ENCODE measurements at regions not wholly inside any gene's neighbourhood (a gene's known extent, or its start where the extent isn't known, plus 50 kb on each side); places are given as distances from the start of the nearest gene placed in this dataset.
A peak's percentile ranks its signal among the peaks of the same experiment; 100 is the strongest.

- TF ChIP-seq, protein P1, sequence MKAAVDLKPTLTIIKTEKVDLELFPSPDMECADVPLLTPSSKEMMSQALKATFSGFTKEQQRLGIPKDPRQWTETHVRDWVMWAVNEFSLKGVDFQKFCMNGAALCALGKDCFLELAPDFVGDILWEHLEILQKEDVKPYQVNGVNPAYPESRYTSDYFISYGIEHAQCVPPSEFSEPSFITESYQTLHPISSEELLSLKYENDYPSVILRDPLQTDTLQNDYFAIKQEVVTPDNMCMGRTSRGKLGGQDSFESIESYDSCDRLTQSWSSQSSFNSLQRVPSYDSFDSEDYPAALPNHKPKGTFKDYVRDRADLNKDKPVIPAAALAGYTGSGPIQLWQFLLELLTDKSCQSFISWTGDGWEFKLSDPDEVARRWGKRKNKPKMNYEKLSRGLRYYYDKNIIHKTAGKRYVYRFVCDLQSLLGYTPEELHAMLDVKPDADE (IDR thresholded peaks at IDR 0.05) = no peak
- no peak for TF ChIP-seq CREB1 (CRISPR knock-in tag; IDR thresholded peaks at IDR 0.05; ENCODE audit: low read depth)
These were observed 252.5 kb upstream of the TANK start (continued) for GRCh38 chr2:160907738-160908137.

DNA sequence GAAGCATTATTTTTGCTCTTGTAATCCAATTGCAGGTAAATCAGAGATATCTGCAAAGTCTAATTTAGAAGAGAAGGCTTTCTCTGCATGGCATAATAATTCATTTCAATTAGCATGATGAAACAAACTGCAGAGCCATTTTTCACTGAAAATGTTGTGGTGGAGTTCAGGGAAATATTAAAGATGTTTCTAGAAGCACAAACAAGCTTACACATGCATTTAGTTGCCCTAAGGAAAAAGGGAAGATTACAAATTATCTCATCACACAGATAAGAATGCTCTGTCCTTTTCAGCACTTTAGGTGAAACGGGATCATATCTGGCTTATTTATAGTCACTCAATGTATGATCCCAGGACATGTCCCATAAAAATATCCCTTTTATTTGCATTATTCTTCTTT, 252.1 kb upstream of the TANK start:
- H3K4me2 ChIP-seq = no peak overlapping the region
- Mint-ChIP-seq H3K27ac (no peak overlapping the region), H3K4me1 (peaks cover 36% of the 10 kb centered on the region), H3K9me3 (no peaks in the 10 kb centered on the region), H3K27me3 (ENCODE audit: insufficient read depth, low read depth, poor library complexity) (no peaks in the 10 kb centered on the region), H3K4me3 (no peak overlapping the region), H3K36me3 (ENCODE audit: low read depth) (no peaks in the 10 kb centered on the region)
- peaks cover 14% of the 10 kb centered on the region; the same call in 1 of the 2 replicates for H3K27me3 ChIP-seq (ENCODE audit: insufficient read depth)
- no peaks in the 10 kb centered on the region for H3K9me2 ChIP-seq (ENCODE audit: insufficient read depth)
- peaks cover 26% of the 10 kb centered on the region for H3K4me1 ChIP-seq (ENCODE audit: insufficient read depth)
- no peak overlapping the region for H3K27ac ChIP-seq (ENCODE audit: low read depth)
- no peaks in the 10 kb centered on the region for H4K20me1 ChIP-seq (replicated peaks; ENCODE audit: insufficient read depth)
- no peaks in the 10 kb centered on the region for H3K79me2 ChIP-seq (replicated peaks; ENCODE audit: insufficient read depth)
- ATAC-seq (no peak), DNase-seq (ENCODE audit: low spot score) (no peak)
- no peaks in the 10 kb centered on the region for H3K36me3 ChIP-seq (ENCODE audit: insufficient read depth)
- no peak overlapping the region for H2AFZ ChIP-seq
- no peaks in the 10 kb centered on the region for H3F3A ChIP-seq (replicated peaks; ENCODE audit: low read depth)
- no peak overlapping the region for H3K4me3 ChIP-seq
- TF ChIP-seq ZNF114 (CRISPR knock-in tag; IDR thresholded peaks at IDR 0.05) = no peak
- TF ChIP-seq EZH2 (IDR thresholded peaks at IDR 0.05; ENCODE audit: low read depth, unreplicated experiment) = no peak
- no peak for TF ChIP-seq JUNB (IDR thresholded peaks at IDR 0.05; ENCODE audit: unreplicated experiment)
- TF ChIP-seq POLR2AphosphoS5 (IDR thresholded peaks at IDR 0.05; ENCODE audit: low read depth) = no peak
- no peak for TF ChIP-seq REST (IDR thresholded peaks at IDR 0.05; ENCODE audit: unreplicated experiment)

DNA sequence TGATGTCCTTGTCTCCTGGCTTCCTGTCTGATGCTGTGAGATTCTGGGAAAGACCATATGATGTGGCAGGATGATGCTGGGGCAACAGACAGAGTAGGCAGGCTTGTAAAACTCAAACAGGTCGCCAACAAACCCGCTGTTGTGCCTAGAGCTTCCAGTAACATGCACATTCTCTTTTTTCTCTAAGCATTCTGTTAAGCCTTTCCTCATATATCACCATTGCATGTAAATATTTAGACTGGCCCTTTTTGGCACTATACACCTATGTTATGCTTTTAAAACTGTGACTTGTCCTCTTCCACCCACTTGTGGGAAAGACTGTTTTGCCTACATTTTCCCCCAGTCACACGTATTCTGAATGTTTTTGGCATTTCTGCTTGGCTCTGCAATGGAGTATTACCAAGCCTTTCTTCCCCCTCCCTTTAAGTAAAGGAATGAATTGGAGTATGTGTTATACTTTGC, 250.4 kb upstream of the TANK start:
- H3K27ac Mint-ChIP-seq = no peak overlapping the region

More for the DNA sequence above, 250.4 kb upstream of the TANK start:
- Mint-ChIP-seq H3K9me3 (peaks cover 3% of the 10 kb centered on the region), H3K4me1 (peaks cover 36% of the 10 kb centered on the region), H3K27me3 (ENCODE audit: insufficient read depth, low read depth, poor library complexity) (no peaks in the 10 kb centered on the region), H3K4me3 (no peak overlapping the region), H3K36me3 (ENCODE audit: low read depth) (0 out of 3 replicates have a peak, but pooled peaks cover 2% of the 10 kb centered on the region)
- Histone ChIP-seq H3K27ac (ENCODE audit: low read depth) (no peak overlapping the region), H3K4me1 (ENCODE audit: insufficient read depth) (peaks cover 21% of the 10 kb centered on the region), H3K9me2 (ENCODE audit: insufficient read depth) (no peaks in the 10 kb centered on the region), H2AFZ (peak overlapping the region; percentile 19; the same call in 1 of the 2 replicates), H4K20me1 (replicated peaks; ENCODE audit: insufficient read depth) (no peaks in the 10 kb centered on the region), H3K27me3 (ENCODE audit: insufficient read depth) (peaks cover 21% of the 10 kb centered on the region), H3F3A (replicated peaks; ENCODE audit: low read depth) (no peaks in the 10 kb centered on the region), H3K4me3 (no peak overlapping the region), H3K79me2 (replicated peaks; ENCODE audit: insufficient read depth) (no peaks in the 10 kb centered on the region), H3K4me2 (no peak overlapping the region), H3K36me3 (ENCODE audit: insufficient read depth) (no peaks in the 10 kb centered on the region)
- TF ChIP-seq REST (IDR thresholded peaks at IDR 0.05; ENCODE audit: unreplicated experiment) (no peak), JUNB (IDR thresholded peaks at IDR 0.05; ENCODE audit: unreplicated experiment) (no peak), ZNF331 (CRISPR knock-in tag; IDR thresholded peaks at IDR 0.05; ENCODE audit: low read depth) (no peak), NANOG (IDR thresholded peaks at IDR 0.05; ENCODE audit: borderline replicate concordance) (no peak)
- DNase-seq (ENCODE audit: low spot score) (no peak), ATAC-seq (no peak)
